ENCODE measurements at regions not wholly inside any gene's neighbourhood (a gene's known extent, or its start where the extent isn't known, plus 50 kb on each side); places are given as distances from the start of the nearest gene placed in this dataset.

GRCh38 chr9:99366183-99366582 is 144.1 kb downstream of the SEC61B start:
- DNase-seq, result no peak

GRCh38 chr9:99366621-99367020 is 144.5 kb downstream of the SEC61B start:
- DNase-seq, result no peak

- DNase-seq, result no peak
Measured at GRCh38 chr9:99368341-99369326, 146.6 kb downstream of the SEC61B start.

GRCh38 chr9:99369327-99369722 is 147.2 kb downstream of the SEC61B start:
- DNase-seq, result no peak

- DNase-seq, result no peak
Measured at GRCh38 chr9:99370376-99370775, 148.3 kb downstream of the SEC61B start.

GRCh38 chr9:99371376-99371775 is 149.3 kb downstream of the SEC61B start:
- DNase-seq, result no peak

- no peak for DNase-seq
Measured at GRCh38 chr9:99373912-99374311, 151.8 kb downstream of the SEC61B start.

GRCh38 chr9:99374793-99375192 is 152.7 kb downstream of the SEC61B start:
- DNase-seq, result no peak

GRCh38 chr9:99375481-99375880 is 153.4 kb downstream of the SEC61B start:
- DNase-seq, result no peak

GRCh38 chr9:99377790-99378775 is 156.0 kb downstream of the SEC61B start:
- DNase-seq, result no peak

- DNase-seq, result no peak
Measured at GRCh38 chr9:99383536-99383935, 161.5 kb downstream of the SEC61B start.

GRCh38 chr9:99385215-99385614 is 163.1 kb downstream of the SEC61B start:
- no peak for DNase-seq

- no peak for DNase-seq
Measured at GRCh38 chr9:99385814-99386279, 163.8 kb downstream of the SEC61B start.

GRCh38 chr9:99387431-99387830 is 165.3 kb downstream of the SEC61B start:
- no peak for DNase-seq

GRCh38 chr9:99389087-99390033 is 167.3 kb downstream of the SEC61B start:
- DNase-seq, result no peak

GRCh38 chr9:99391937-99392594 is 170.0 kb downstream of the SEC61B start:
- no peak for DNase-seq

GRCh38 chr9:99392986-99393385 is 170.9 kb downstream of the SEC61B start:
- no peak for DNase-seq

GRCh38 chr9:99393993-99394392 is 171.9 kb downstream of the SEC61B start:
- no peak for DNase-seq

- no peak for DNase-seq
Measured at GRCh38 chr9:99398241-99398640, 176.2 kb downstream of the SEC61B start.

- DNase-seq, result no peak
Measured at GRCh38 chr9:99399474-99399873, 177.4 kb downstream of the SEC61B start.

GRCh38 chr9:99400184-99400731 is 178.2 kb downstream of the SEC61B start:
- no peak for DNase-seq
